Upper lobe of right lung (tissue), 1 donor: ENCODE measurements at regions not wholly inside any gene's neighbourhood (a gene's known extent, or its start where the extent isn't known, plus 50 kb on each side); places are given as distances from the start of the nearest gene placed in this dataset.

Experiments
- ATAC-seq: fragments of 200-7000 bp; cut with Tn5 transposase; one replicate; pipeline ENCODE4 v1.9.1; 2020; ENCODE audit warnings: mild to moderate bottlenecking, moderate library complexity
- DNase-seq: peaks from one replicate; pipeline ENCODE4 v3.0.0-alpha.2; 2020
- H3K27ac ChIP-seq: fragments of 200-600 bp; one replicate; pipeline ENCODE4 v1.8.0; 2022
- H3K27me3 ChIP-seq: fragments of 200-600 bp; one replicate; pipeline ENCODE4 v1.8.0; 2022; ENCODE audit warnings: mild to moderate bottlenecking
- H3K36me3 ChIP-seq: fragments of 200-600 bp; one replicate; pipeline ENCODE4 v1.8.0; 2022
- H3K4me1 ChIP-seq: fragments of 200-600 bp; one replicate; pipeline ENCODE4 v1.8.0; 2022
- H3K4me3 ChIP-seq: fragments of 200-600 bp; one replicate; pipeline ENCODE4 v1.8.0; 2022; ENCODE audit warnings: mild to moderate bottlenecking
- H3K9me3 ChIP-seq: fragments of 200-600 bp; one replicate; pipeline ENCODE4 v1.8.0; 2022
- intact Hi-C: fragments of 100-400 bp; cut with DNase I; formaldehyde crosslinking; loops from one replicate; pipeline ENCODE4 v1.11.0; 2022
- TF ChIP-seq, protein P1 (sequence below): fragments of 200-600 bp; IDR thresholded peaks from one replicate; pipeline ENCODE4 v1.8.0; 2022; ENCODE audit warnings: antibody characterized with exemption
- donor health status: DM: no; HTN: yes; CAD: no; lungs with severe emphysema.

DNA sequence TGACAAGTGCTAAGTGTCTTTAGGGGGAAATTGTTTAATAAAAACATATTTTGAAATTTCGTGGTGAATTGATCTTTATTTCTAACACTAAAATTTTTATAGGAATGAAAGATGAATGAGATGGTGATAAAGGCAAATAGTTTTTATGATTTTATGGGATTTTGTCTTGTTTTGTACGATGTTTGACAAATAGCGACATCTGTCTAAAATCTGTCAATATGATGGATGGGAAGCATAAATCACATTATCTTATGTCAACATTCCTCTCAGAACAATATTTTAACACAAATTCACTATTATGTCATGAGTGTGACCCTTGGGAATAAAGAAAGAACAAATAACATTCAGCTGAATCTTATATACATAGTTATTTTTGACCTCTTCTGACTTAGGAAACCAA is 852.0 kb upstream of the CDH6 start:
- ATAC-seq (no peak), DNase-seq (no peak)
- Histone ChIP-seq H3K27ac (no peak overlapping the region), H3K4me1 (no peaks in the 10 kb centered on the region), H3K27me3 (no peaks in the 10 kb centered on the region), H3K4me3 (no peak overlapping the region), H3K9me3 (no peaks in the 10 kb centered on the region), H3K36me3 (no peaks in the 10 kb centered on the region)
- TF ChIP-seq, protein P1, sequence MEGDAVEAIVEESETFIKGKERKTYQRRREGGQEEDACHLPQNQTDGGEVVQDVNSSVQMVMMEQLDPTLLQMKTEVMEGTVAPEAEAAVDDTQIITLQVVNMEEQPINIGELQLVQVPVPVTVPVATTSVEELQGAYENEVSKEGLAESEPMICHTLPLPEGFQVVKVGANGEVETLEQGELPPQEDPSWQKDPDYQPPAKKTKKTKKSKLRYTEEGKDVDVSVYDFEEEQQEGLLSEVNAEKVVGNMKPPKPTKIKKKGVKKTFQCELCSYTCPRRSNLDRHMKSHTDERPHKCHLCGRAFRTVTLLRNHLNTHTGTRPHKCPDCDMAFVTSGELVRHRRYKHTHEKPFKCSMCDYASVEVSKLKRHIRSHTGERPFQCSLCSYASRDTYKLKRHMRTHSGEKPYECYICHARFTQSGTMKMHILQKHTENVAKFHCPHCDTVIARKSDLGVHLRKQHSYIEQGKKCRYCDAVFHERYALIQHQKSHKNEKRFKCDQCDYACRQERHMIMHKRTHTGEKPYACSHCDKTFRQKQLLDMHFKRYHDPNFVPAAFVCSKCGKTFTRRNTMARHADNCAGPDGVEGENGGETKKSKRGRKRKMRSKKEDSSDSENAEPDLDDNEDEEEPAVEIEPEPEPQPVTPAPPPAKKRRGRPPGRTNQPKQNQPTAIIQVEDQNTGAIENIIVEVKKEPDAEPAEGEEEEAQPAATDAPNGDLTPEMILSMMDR, result no peak
- intact Hi-C loops, result no loop called here

DNA sequence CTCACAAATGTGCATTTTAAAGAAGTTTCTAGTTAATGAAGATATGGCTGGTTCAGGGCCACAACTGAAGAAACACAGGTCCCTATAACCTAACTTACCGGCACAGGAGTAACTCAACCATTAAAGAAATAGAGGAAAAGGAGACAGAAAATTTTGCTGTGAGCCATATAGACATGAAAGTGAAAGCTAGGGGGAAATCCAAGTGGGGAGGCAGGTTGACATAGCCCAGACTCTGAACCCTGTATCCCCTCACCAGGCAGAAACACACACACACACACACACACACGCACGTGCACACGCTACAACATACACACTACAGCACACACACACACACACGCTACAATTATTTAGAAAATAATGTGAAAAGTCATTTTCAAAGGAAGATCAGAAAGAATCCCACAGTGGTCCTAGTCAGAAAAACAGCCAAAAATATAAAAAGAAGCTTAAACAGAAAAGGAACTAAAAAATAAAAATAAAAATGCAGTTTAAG is 856.4 kb upstream of the CDH6 start:
- ATAC-seq (no peak), DNase-seq (no peak)
- TF ChIP-seq, protein P1, result no peak
- H3K9me3 ChIP-seq, result no peaks in the 10 kb centered on the region
- H3K27me3 ChIP-seq, result no peaks in the 10 kb centered on the region
- intact Hi-C loops, result no loop called here
- H3K4me3 ChIP-seq, result no peak overlapping the region
- H3K27ac ChIP-seq, result no peak overlapping the region
- H3K4me1 ChIP-seq, result no peaks in the 10 kb centered on the region
- H3K36me3 ChIP-seq, result no peaks in the 10 kb centered on the region

DNA sequence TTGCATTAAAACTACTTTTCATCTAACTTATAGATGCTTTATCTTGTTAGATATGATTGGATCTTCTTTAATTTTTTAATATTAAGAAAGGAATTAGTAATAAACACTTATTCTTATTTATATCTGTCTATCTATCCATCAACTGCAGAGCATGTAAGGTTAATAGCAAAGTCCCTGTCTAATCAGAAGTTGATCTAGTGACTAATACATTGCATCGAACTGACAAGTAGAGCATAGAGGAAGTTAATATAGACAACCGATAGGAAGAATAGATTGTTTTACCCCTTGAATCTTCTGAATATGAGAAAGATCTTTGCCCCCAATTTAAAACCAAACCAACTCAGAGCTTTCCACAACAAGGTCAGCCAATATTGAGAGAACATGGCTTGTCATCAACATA is 862.0 kb upstream of the CDH6 start:
- ATAC-seq, result no peak
- no peak for DNase-seq
- no peak overlapping the region for H3K4me3 ChIP-seq
- no peak overlapping the region for H3K27ac ChIP-seq
- TF ChIP-seq, protein P1, result no peak
- H3K9me3 ChIP-seq, result no peaks in the 10 kb centered on the region
- no peaks in the 10 kb centered on the region for H3K36me3 ChIP-seq
- H3K27me3 ChIP-seq, result no peaks in the 10 kb centered on the region
- intact Hi-C loops, result no loop called here
- H3K4me1 ChIP-seq, result no peaks in the 10 kb centered on the region

DNA sequence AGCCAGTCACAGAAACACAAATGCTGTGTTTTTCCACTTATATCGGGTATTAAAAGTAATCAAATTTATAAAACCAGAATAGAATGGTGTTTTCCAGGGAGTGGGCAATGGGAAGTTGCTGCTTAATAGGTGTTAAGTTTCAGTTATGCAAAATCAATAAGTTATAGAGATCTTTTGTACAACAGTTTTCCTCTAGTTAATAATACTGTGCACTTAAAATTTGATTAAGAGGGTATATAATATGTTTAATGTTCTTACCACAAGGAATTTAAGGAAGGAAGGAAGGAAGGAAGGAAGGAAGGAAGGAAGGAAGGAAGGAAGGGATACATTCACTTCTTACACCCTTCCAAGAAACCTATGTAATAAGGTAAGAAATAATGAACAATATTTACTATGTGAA is 867.7 kb upstream of the CDH6 start:
- ATAC-seq, result no peak
- intact Hi-C loops, result no loop called here

DNA sequence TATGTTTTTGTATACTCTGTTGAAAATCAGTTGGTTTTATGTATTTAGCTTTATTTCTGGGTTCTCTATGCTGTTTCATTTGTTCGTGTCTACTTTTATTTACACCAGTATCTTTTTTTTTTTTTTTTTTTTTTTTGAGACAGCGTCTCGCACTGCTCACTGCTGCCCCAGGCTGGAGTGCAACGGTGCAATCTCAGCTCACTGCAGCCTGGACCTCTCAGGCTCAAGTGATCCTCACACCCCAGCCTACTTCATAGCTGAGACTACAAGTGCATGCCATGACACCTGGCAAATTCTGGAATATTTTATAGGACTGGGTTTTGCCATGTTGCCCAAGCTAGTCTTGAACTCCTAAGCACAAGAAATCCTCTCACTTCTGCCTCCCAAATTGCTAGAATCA is 869.4 kb upstream of the CDH6 start:
- Histone ChIP-seq H3K4me1 (no peaks in the 10 kb centered on the region), H3K27me3 (no peaks in the 10 kb centered on the region), H3K36me3 (no peaks in the 10 kb centered on the region), H3K9me3 (no peaks in the 10 kb centered on the region), H3K27ac (no peak overlapping the region), H3K4me3 (no peak overlapping the region)
- DNase-seq (no peak), ATAC-seq (no peak)
- TF ChIP-seq, protein P1, result no peak
- intact Hi-C loops, result no loop called here

More for the DNA sequence above, 867.7 kb upstream of the CDH6 start:
- no peaks in the 10 kb centered on the region for H3K27me3 ChIP-seq
- no peak for DNase-seq
- H3K9me3 ChIP-seq, result no peaks in the 10 kb centered on the region
- no peak overlapping the region for H3K27ac ChIP-seq
- TF ChIP-seq, protein P1, result no peak
- no peaks in the 10 kb centered on the region for H3K36me3 ChIP-seq
- no peak overlapping the region for H3K4me3 ChIP-seq
- H3K4me1 ChIP-seq, result no peaks in the 10 kb centered on the region

DNA sequence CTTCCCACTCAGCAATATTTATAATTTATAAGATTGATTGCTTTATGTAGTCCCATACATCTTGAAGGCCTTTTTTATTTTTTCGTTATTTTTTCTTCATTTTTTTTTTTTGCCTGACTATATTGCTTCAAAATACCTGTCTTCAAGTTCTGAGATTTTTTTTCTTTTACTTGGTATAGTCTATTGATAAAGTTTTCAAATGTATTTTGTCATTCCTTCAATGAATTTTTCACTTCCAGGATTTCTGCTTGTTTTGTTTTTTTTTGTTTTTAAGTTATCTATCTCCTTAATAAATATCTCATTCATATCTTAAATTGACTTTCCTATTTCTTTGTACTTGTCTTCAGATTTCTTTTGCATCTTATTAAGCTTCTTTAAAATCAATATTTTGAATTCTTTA is 905.6 kb upstream of the CDH6 start:
- H3K27me3 ChIP-seq, result no peaks in the 10 kb centered on the region
- no peak overlapping the region for H3K27ac ChIP-seq
- H3K4me3 ChIP-seq, result no peak overlapping the region
- intact Hi-C loops, result no loop called here
- ATAC-seq, result no peak
- H3K36me3 ChIP-seq, result no peaks in the 10 kb centered on the region
- no peak for DNase-seq
- H3K9me3 ChIP-seq, result no peaks in the 10 kb centered on the region
- no peaks in the 10 kb centered on the region for H3K4me1 ChIP-seq
- TF ChIP-seq, protein P1, result no peak
